Breast epithelium (tissue), 3 donors: ENCODE measurements at regions not wholly inside any gene's neighbourhood (a gene's known extent, or its start where the extent isn't known, plus 50 kb on each side); places are given as distances from the start of the nearest gene placed in this dataset.

Source experiments
- POLR2AphosphoS5 ChIP-seq, 3 donors: sonication (generic); formaldehyde crosslinking; IDR thresholded peaks; one replicate each; pipeline ENCODE4 v1.6.1; 2017; ENCODE audit warnings: antibody characterized with exemption in 3 of 3
- TF ChIP-seq, protein P1 (sequence below), 3 donors: fragments of 450-650 bp; IDR thresholded peaks; one replicate each; pipeline ENCODE4 v1.5.1; 2016 to 2017; ENCODE audit warnings: antibody characterized with exemption in 3 of 3, mild to moderate bottlenecking in 3 of 3, moderate library complexity in 3 of 3

DNA sequence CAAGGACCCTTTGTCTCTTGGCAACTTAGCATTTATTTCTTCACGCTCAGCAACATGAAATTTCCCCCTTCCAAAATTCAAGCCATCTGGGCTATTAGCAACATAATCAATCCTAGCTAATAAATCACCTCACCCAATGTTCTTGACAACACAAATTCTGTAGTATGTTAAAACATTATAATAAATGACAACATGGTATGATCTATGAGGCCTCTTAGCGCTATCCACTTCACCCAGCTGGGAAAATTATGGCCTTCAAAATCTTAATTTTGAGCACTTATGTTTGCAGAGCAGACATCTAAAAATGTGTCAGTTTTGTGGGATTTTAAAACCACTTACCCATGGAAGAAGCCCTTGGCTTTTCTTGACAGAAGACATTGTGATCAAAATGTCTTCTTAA lies 181.9 kb downstream of the HDGFL1 start:
- TF ChIP-seq, protein P1, sequence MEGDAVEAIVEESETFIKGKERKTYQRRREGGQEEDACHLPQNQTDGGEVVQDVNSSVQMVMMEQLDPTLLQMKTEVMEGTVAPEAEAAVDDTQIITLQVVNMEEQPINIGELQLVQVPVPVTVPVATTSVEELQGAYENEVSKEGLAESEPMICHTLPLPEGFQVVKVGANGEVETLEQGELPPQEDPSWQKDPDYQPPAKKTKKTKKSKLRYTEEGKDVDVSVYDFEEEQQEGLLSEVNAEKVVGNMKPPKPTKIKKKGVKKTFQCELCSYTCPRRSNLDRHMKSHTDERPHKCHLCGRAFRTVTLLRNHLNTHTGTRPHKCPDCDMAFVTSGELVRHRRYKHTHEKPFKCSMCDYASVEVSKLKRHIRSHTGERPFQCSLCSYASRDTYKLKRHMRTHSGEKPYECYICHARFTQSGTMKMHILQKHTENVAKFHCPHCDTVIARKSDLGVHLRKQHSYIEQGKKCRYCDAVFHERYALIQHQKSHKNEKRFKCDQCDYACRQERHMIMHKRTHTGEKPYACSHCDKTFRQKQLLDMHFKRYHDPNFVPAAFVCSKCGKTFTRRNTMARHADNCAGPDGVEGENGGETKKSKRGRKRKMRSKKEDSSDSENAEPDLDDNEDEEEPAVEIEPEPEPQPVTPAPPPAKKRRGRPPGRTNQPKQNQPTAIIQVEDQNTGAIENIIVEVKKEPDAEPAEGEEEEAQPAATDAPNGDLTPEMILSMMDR (IDR thresholded peaks at IDR 0.05), result no peak
- TF ChIP-seq POLR2AphosphoS5 (IDR thresholded peaks at IDR 0.05), result no peak
